Head of caudate nucleus (tissue), 42 donors: ENCODE measurements at regions not wholly inside any gene's neighbourhood (a gene's known extent, or its start where the extent isn't known, plus 50 kb on each side); places are given as distances from the start of the nearest gene placed in this dataset.

ENCODE experiments used
- DNase-seq, 42 donors: peaks; one replicate each; pipeline versions ENCODE4 v3.0.0 to v3.0.0-alpha.2; 2020 to 2021; ENCODE audit warnings: mixed read lengths in 7 of 42
- intact Hi-C: fragments of 100-400 bp; cut with DNase I; formaldehyde crosslinking; loops from one replicate; pipeline ENCODE4 v1.15.0; 2022

- no peak for DNase-seq
- intact Hi-C loops, result no loop called here
These were observed 174.5 kb upstream of the USP9Y start for GRCh38 chrY:12526362-12527063.

GRCh38 chrY:12537226-12537854 is 163.7 kb upstream of the USP9Y start:
- DNase-seq, result peak in 3 of 42 donors; percentile 5 to 28 (median 8)
- intact Hi-C loops, result no loop called here

GRCh38 chrY:12546746-12547420 is 154.1 kb upstream of the USP9Y start:
- intact Hi-C loops, result no loop called here
- DNase-seq, result peak in 7 of 42 donors; percentile 4 to 65 (median 26)

GRCh38 chrY:12552471-12553283 is 148.4 kb upstream of the USP9Y start:
- intact Hi-C loops, result no loop called here
- no peak for DNase-seq

GRCh38 chrY:12553909-12554308 is 147.1 kb upstream of the USP9Y start:
- no peak for DNase-seq
- intact Hi-C loops, result no loop called here

- DNase-seq, result no peak
- intact Hi-C loops, result no loop called here
These were observed 146.0 kb upstream of the USP9Y start for GRCh38 chrY:12555005-12555404.

GRCh38 chrY:12559007-12559406 is 142.0 kb upstream of the USP9Y start:
- DNase-seq, result no peak
- intact Hi-C loops, result no loop called here

- intact Hi-C loops, result no loop called here
- no peak for DNase-seq
These were observed 124.8 kb upstream of the USP9Y start for GRCh38 chrY:12576278-12576677.

GRCh38 chrY:12593532-12594216 is 107.4 kb upstream of the USP9Y start:
- intact Hi-C loops, result no loop called here
- DNase-seq, result no peak

GRCh38 chrY:12598783-12599182 is 102.2 kb upstream of the USP9Y start:
- intact Hi-C loops, result no loop called here
- DNase-seq, result no peak

GRCh38 chrY:12605426-12605825 is 95.6 kb upstream of the USP9Y start:
- DNase-seq, result no peak
- intact Hi-C loops, result no loop called here

- intact Hi-C loops, result no loop called here
- DNase-seq, result no peak
These were observed 90.2 kb upstream of the USP9Y start for GRCh38 chrY:12610861-12611260.

GRCh38 chrY:12615733-12616446 is 85.1 kb upstream of the USP9Y start:
- intact Hi-C loops, result no loop called here

GRCh38 chrY:12621454-12622081 is 79.5 kb upstream of the USP9Y start:
- intact Hi-C loops, result no loop called here
- DNase-seq, result peak in 3 of 42 donors; percentile 5 to 37 (median 22)

More at GRCh38 chrY:12615733-12616446, 85.1 kb upstream of the USP9Y start:
- DNase-seq, result no peak

GRCh38 chrY:12623204-12623603 is 77.8 kb upstream of the USP9Y start:
- no peak for DNase-seq
- intact Hi-C loops, result no loop called here

- intact Hi-C loops, result no loop called here
- no peak for DNase-seq
These were observed 58.0 kb upstream of the USP9Y start for GRCh38 chrY:12642986-12643385.

GRCh38 chrY:12643693-12644348 is 57.2 kb upstream of the USP9Y start:
- no peak for DNase-seq
- intact Hi-C loops, result no loop called here
